Uterus (tissue), 2 donors: ENCODE measurements at regions not wholly inside any gene's neighbourhood (a gene's known extent, or its start where the extent isn't known, plus 50 kb on each side); places are given as distances from the start of the nearest gene placed in this dataset.

ENCODE experiments used
- POLR2A ChIP-seq, 2 donors: fragments of 450-650 bp; IDR thresholded peaks; one replicate each; pipeline ENCODE4 v1.6.1; 2016; ENCODE audit warnings: antibody characterized with exemption in 2 of 2, mild to moderate bottlenecking in 1 of 2, moderate library complexity in 1 of 2
- TF ChIP-seq, protein P1 (sequence below), 4 experiments: fragments of 200-600 bp in 2 of 4; fragments of 450-650 bp in 2 of 4; sonication (generic) in 2 of 4; IDR thresholded peaks; one replicate each; pipeline ENCODE4 v1.5.1; 2016 to 2019; ENCODE audit warnings: antibody characterized with exemption in 4 of 4, mild to moderate bottlenecking in 2 of 4, moderate library complexity in 1 of 4

DNA sequence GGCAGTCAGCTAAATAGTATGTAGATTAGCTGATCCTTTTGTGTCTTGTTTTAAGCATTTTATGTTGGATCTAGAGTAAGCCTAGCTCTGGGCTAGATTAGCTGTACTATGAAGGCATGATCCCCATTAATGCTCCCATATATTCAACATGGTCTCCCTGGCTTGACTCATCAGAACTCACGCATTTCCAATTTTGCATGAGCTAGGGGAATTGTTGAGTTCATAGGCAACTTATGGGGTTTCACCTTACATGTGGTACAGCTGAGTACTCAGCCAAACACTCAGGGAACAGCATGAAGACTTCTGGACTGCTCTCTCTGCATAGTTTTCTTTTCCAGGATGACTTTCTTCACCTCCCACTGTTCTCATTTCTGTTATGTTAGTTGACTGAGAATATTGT lies 248.2 kb downstream of the TMX3 start:
- TF ChIP-seq POLR2A (IDR thresholded peaks at IDR 0.05) = no peak
- TF ChIP-seq, protein P1, sequence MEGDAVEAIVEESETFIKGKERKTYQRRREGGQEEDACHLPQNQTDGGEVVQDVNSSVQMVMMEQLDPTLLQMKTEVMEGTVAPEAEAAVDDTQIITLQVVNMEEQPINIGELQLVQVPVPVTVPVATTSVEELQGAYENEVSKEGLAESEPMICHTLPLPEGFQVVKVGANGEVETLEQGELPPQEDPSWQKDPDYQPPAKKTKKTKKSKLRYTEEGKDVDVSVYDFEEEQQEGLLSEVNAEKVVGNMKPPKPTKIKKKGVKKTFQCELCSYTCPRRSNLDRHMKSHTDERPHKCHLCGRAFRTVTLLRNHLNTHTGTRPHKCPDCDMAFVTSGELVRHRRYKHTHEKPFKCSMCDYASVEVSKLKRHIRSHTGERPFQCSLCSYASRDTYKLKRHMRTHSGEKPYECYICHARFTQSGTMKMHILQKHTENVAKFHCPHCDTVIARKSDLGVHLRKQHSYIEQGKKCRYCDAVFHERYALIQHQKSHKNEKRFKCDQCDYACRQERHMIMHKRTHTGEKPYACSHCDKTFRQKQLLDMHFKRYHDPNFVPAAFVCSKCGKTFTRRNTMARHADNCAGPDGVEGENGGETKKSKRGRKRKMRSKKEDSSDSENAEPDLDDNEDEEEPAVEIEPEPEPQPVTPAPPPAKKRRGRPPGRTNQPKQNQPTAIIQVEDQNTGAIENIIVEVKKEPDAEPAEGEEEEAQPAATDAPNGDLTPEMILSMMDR (IDR thresholded peaks at IDR 0.05) = no peak
